Endothelial cell (in vitro differentiated cells): ENCODE measurements at regions not wholly inside any gene's neighbourhood (a gene's known extent, or its start where the extent isn't known, plus 50 kb on each side); places are given as distances from the start of the nearest gene placed in this dataset.

Source experiments
- DNase-seq: peaks from one replicate; pipeline ENCODE4 v3.0.0; 2021; ENCODE audit warnings: low spot score
- H3K27ac Mint-ChIP-seq: one replicate; pipeline ENCODE4 v1.8.0; 2021; ENCODE audit warnings: mixed read lengths, inconsistent platforms; ENCODE audit not compliant: unreplicated experiment
- H3K27me3 Mint-ChIP-seq: one replicate; pipeline ENCODE4 v1.8.0; 2021; ENCODE audit warnings: mild to moderate bottlenecking, moderate library complexity, mixed read lengths, inconsistent platforms; ENCODE audit not compliant: unreplicated experiment
- H3K36me3 Mint-ChIP-seq: one replicate; pipeline ENCODE4 v1.8.0; 2021; ENCODE audit warnings: mild to moderate bottlenecking, low read depth, mixed read lengths, inconsistent platforms; ENCODE audit not compliant: unreplicated experiment
- H3K4me1 Mint-ChIP-seq: one replicate; pipeline ENCODE4 v1.8.0; 2021; ENCODE audit warnings: mild to moderate bottlenecking, mixed read lengths, inconsistent platforms; ENCODE audit not compliant: unreplicated experiment
- H3K4me3 Mint-ChIP-seq: one replicate; pipeline ENCODE4 v1.8.0; 2021; ENCODE audit warnings: mild to moderate bottlenecking, mixed read lengths, inconsistent platforms; ENCODE audit not compliant: unreplicated experiment
- H3K9me3 Mint-ChIP-seq: one replicate; pipeline ENCODE4 v1.8.0; 2021; ENCODE audit warnings: mixed read lengths, inconsistent platforms; ENCODE audit not compliant: unreplicated experiment
- CTCF ChIP-seq: fragments of 200-600 bp; sonication (generic); IDR thresholded peaks from one replicate; pipeline ENCODE4 v1.5.0; 2021; ENCODE audit warnings: antibody characterized with exemption; ENCODE audit not compliant: unreplicated experiment

GRCh38 chrX:74160358-74160757, 143.6 kb upstream of the ZCCHC13 start:
- Mint-ChIP-seq H3K4me3 (no peak overlapping the region), H3K27ac (no peak overlapping the region), H3K9me3 (peaks cover 8% of the 10 kb centered on the region), H3K36me3 (peaks cover 24% of the 10 kb centered on the region), H3K27me3 (peaks cover 3% of the 10 kb centered on the region), H3K4me1 (no peaks in the 10 kb centered on the region)
- no peak for TF ChIP-seq CTCF
- no peak for DNase-seq

GRCh38 chrX:74147439-74147838, 156.5 kb upstream of the ZCCHC13 start:
- no peaks in the 10 kb centered on the region for H3K9me3 Mint-ChIP-seq
- H3K4me1 Mint-ChIP-seq, result no peaks in the 10 kb centered on the region
- no peak overlapping the region for H3K27ac Mint-ChIP-seq
- DNase-seq, result no peak
- TF ChIP-seq CTCF, result no peak
- peaks cover 4% of the 10 kb centered on the region for H3K36me3 Mint-ChIP-seq
- H3K27me3 Mint-ChIP-seq, result peaks cover 7% of the 10 kb centered on the region
- H3K4me3 Mint-ChIP-seq, result no peak overlapping the region

- Mint-ChIP-seq H3K9me3 (peaks cover 5% of the 10 kb centered on the region), H3K4me3 (no peak overlapping the region), H3K36me3 (peaks cover 21% of the 10 kb centered on the region), H3K27ac (no peak overlapping the region), H3K27me3 (no peaks in the 10 kb centered on the region), H3K4me1 (no peaks in the 10 kb centered on the region)
- no peak for DNase-seq
- no peak for TF ChIP-seq CTCF
Measured at GRCh38 chrX:74138943-74139342, 165.0 kb upstream of the ZCCHC13 start.

- peak; percentile 59 for TF ChIP-seq CTCF
- no peaks in the 10 kb centered on the region for H3K4me1 Mint-ChIP-seq
- no peak overlapping the region for H3K4me3 Mint-ChIP-seq
- H3K9me3 Mint-ChIP-seq, result no peaks in the 10 kb centered on the region
- peak; percentile 4 for DNase-seq
- H3K36me3 Mint-ChIP-seq, result peaks cover 19% of the 10 kb centered on the region
- no peak overlapping the region for H3K27ac Mint-ChIP-seq
- H3K27me3 Mint-ChIP-seq, result no peaks in the 10 kb centered on the region
Measured at GRCh38 chrX:74133156-74133796, 170.7 kb upstream of the ZCCHC13 start.

GRCh38 chrX:74132280-74132679, 171.7 kb upstream of the ZCCHC13 start:
- Mint-ChIP-seq H3K27ac (no peak overlapping the region), H3K4me3 (no peak overlapping the region), H3K9me3 (no peaks in the 10 kb centered on the region), H3K27me3 (no peaks in the 10 kb centered on the region), H3K4me1 (no peaks in the 10 kb centered on the region), H3K36me3 (peaks cover 20% of the 10 kb centered on the region)
- no peak for TF ChIP-seq CTCF
- no peak for DNase-seq
